Body of pancreas (tissue), 4 donors: ENCODE measurements at regions not wholly inside any gene's neighbourhood (a gene's known extent, or its start where the extent isn't known, plus 50 kb on each side); places are given as distances from the start of the nearest gene placed in this dataset.

Experiments used
- POLR2A ChIP-seq, 3 donors: fragments of 450-650 bp; IDR thresholded peaks; one replicate each; pipeline ENCODE4 v1.6.1; 2016; ENCODE audit warnings: antibody characterized with exemption in 3 of 3, mild to moderate bottlenecking in 2 of 3
- TF ChIP-seq, protein P1 (sequence below), 7 experiments: fragments of 450-650 bp in 4 of 7; fragments of 200-600 bp in 3 of 7; sonication (generic) in 3 of 7; IDR thresholded peaks; one replicate each; pipeline ENCODE4 v1.5.1; 2016 to 2019; ENCODE audit warnings: antibody characterized with exemption in 7 of 7

DNA sequence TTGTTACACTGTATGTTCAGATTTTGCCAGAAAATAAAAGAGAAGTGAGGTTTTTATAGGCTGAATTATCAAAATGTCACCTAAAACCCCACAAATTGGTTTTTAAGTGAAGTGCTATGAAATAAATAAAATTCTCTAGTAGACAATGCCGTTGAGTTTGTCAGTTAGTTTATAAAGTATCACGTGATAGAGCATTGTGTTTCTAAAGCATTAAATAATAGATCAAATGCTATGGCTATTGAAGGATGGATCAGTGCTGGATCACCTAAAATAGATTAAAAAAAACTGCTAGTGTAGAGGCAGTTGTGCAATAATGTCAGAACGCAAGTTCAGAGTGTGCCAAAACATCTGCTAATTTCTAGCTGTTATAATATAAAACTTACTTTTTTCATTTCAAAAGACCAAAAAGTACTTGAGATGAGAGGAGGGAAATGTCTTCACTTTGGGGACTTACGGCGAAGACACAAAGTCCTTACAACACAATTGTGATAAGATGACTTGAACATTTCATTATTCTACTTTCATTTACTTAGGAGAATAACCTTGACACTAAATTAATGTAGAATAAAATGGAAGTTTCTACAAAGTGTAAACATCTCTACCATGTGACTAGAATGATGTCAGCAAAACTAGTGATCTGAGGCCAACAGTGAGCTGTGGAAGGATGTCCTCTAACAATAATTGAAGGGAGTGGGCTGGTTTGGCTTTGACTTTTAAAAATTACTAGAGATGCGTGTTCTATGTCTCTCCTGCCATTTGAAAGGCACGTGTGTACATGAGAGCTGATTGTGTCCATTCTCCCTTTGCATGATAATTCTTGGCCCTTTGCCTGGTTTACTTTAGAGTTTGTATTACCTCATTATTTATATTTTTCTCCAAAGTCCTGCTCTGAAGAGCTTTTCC lies 154.4 kb upstream of the PDE3A start:
- TF ChIP-seq POLR2A (IDR thresholded peaks at IDR 0.05) = no peak
- TF ChIP-seq, protein P1, sequence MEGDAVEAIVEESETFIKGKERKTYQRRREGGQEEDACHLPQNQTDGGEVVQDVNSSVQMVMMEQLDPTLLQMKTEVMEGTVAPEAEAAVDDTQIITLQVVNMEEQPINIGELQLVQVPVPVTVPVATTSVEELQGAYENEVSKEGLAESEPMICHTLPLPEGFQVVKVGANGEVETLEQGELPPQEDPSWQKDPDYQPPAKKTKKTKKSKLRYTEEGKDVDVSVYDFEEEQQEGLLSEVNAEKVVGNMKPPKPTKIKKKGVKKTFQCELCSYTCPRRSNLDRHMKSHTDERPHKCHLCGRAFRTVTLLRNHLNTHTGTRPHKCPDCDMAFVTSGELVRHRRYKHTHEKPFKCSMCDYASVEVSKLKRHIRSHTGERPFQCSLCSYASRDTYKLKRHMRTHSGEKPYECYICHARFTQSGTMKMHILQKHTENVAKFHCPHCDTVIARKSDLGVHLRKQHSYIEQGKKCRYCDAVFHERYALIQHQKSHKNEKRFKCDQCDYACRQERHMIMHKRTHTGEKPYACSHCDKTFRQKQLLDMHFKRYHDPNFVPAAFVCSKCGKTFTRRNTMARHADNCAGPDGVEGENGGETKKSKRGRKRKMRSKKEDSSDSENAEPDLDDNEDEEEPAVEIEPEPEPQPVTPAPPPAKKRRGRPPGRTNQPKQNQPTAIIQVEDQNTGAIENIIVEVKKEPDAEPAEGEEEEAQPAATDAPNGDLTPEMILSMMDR (IDR thresholded peaks at IDR 0.05) = no peak
